Loucy (cell line): ENCODE measurements at regions not wholly inside any gene's neighbourhood (a gene's known extent, or its start where the extent isn't known, plus 50 kb on each side); places are given as distances from the start of the nearest gene placed in this dataset.

Experiments
- CTCF ChIP-seq: fragments of 200-600 bp; sonication (generic); conservative IDR thresholded peaks from 2 replicates; pipeline ENCODE4 v1.5.1; 2014; ENCODE audit warnings: mild to moderate bottlenecking, antibody characterized with exemption, low read length
- EZH2phosphoT487 ChIP-seq: fragments of 200-600 bp; IDR thresholded peaks from 2 replicates; pipeline ENCODE4 v1.6.1; 2018; ENCODE audit warnings: antibody characterized with exemption, mild to moderate bottlenecking, moderate library complexity, borderline replicate concordance

GRCh38 chr2:10185755-10186154 lies 63.2 kb downstream of the RRM2 start:
- no peak for TF ChIP-seq CTCF
- no peak for TF ChIP-seq EZH2phosphoT487
